Activated CD8-positive, alpha-beta T cell treated with anti-CD3 and anti-CD28 coated beads, Interleukin-2, amount 10 ng/mL, durations not matched to agents 7 days and 5 days (primary cell): ENCODE measurements at regions not wholly inside any gene's neighbourhood (a gene's known extent, or its start where the extent isn't known, plus 50 kb on each side); places are given as distances from the start of the nearest gene placed in this dataset.

Experiments used
- ATAC-seq: fragments of 150-1000 bp; cut with Tn5 transposase; one replicate; pipeline ENCODE4 v1.10.0; 2021; ENCODE audit warnings: moderate library complexity
- CTCF ChIA-PET: fragments of 350-600 bp; sonication (Branson Sonifier 250); formaldehyde crosslinking; loops from one replicate; lab custom pipeline; 2021; ENCODE audit warnings: antibody characterized with exemption; lab: Charles Lee
- POLR2A ChIA-PET: fragments of 350-600 bp; sonication (Branson Sonifier 250); formaldehyde crosslinking; loops from one replicate; lab custom pipeline; 2021; ENCODE audit warnings: antibody characterized with exemption; lab: Charles Lee
- DNase-seq: peaks from one replicate; pipeline ENCODE4 v3.0.0-alpha.2; 2020
- H3K27ac Mint-ChIP-seq: one replicate; pipeline ENCODE4 v1.8.0; 2021; ENCODE audit warnings: mild to moderate bottlenecking, mixed read lengths
- H3K27me3 Mint-ChIP-seq: one replicate; pipeline ENCODE4 v1.8.0; 2021; ENCODE audit warnings: low read depth, mixed read lengths
- H3K36me3 Mint-ChIP-seq: one replicate; pipeline ENCODE4 v1.8.0; 2021; ENCODE audit warnings: low read depth, mixed read lengths
- H3K4me1 Mint-ChIP-seq: one replicate; pipeline ENCODE4 v1.8.0; 2021; ENCODE audit warnings: low read depth, mixed read lengths
- H3K4me3 Mint-ChIP-seq: one replicate; pipeline ENCODE4 v1.8.0; 2021; ENCODE audit warnings: mild to moderate bottlenecking, mixed read lengths
- H3K9me3 Mint-ChIP-seq: one replicate; pipeline ENCODE4 v1.8.0; 2022; ENCODE audit warnings: mixed read lengths; ENCODE audit not compliant: insufficient read depth

- no peak overlapping the region for H3K27ac Mint-ChIP-seq
- no peak overlapping the region for H3K4me3 Mint-ChIP-seq
- ChIA-PET CTCF (no interaction called here), POLR2A (no interaction called here)
- H3K9me3 Mint-ChIP-seq, result no peaks in the 10 kb centered on the region
- H3K36me3 Mint-ChIP-seq, result no peaks in the 10 kb centered on the region
- no peak for DNase-seq
- H3K27me3 Mint-ChIP-seq, result no peaks in the 10 kb centered on the region
- H3K4me1 Mint-ChIP-seq, result peaks cover 2% of the 10 kb centered on the region
- ATAC-seq, result no peak
These were observed 281.7 kb upstream of the CD180 start for GRCh38 chr5:67478337-67478736.

GRCh38 chr5:67476995-67477394 is 280.4 kb upstream of the CD180 start:
- no peaks in the 10 kb centered on the region for H3K27me3 Mint-ChIP-seq
- peaks cover 2% of the 10 kb centered on the region for H3K4me1 Mint-ChIP-seq
- H3K9me3 Mint-ChIP-seq, result no peaks in the 10 kb centered on the region
- H3K36me3 Mint-ChIP-seq, result no peaks in the 10 kb centered on the region
- POLR2A ChIA-PET, result no interaction called here
- ATAC-seq (no peak), DNase-seq (no peak)
- H3K27ac Mint-ChIP-seq, result no peak overlapping the region
- no peak overlapping the region for H3K4me3 Mint-ChIP-seq
- CTCF ChIA-PET, result interaction anchor here (1.4 kb wide), 1 partner anchor 231 kb away, joined by 3 read pairs; no protein-coding TSS in a partner anchor

- H3K27ac Mint-ChIP-seq, result no peak overlapping the region
- CTCF ChIA-PET, result interaction anchor here (1.4 kb wide), 1 partner anchor 230 kb away, joined by 3 read pairs; no protein-coding TSS in a partner anchor
- POLR2A ChIA-PET, result no interaction called here
- H3K4me1 Mint-ChIP-seq, result peaks cover 2% of the 10 kb centered on the region
- no peak overlapping the region for H3K4me3 Mint-ChIP-seq
- no peak for DNase-seq
- no peaks in the 10 kb centered on the region for H3K27me3 Mint-ChIP-seq
- no peaks in the 10 kb centered on the region for H3K36me3 Mint-ChIP-seq
- no peak for ATAC-seq
- no peaks in the 10 kb centered on the region for H3K9me3 Mint-ChIP-seq
These were observed 279.9 kb upstream of the CD180 start for GRCh38 chr5:67476531-67476930.

GRCh38 chr5:67475489-67475888 is 278.9 kb upstream of the CD180 start:
- POLR2A ChIA-PET, result no interaction called here
- no peaks in the 10 kb centered on the region for H3K36me3 Mint-ChIP-seq
- DNase-seq, result no peak

GRCh38 chr5:67474597-67475238 is 278.1 kb upstream of the CD180 start:
- Mint-ChIP-seq H3K36me3 (no peaks in the 10 kb centered on the region), H3K4me1 (peaks cover 2% of the 10 kb centered on the region), H3K27ac (no peak overlapping the region), H3K9me3 (no peaks in the 10 kb centered on the region), H3K4me3 (no peak overlapping the region), H3K27me3 (no peaks in the 10 kb centered on the region)
- CTCF ChIA-PET, result no interaction called here
- no peak for ATAC-seq
- no peak for DNase-seq
- POLR2A ChIA-PET, result no interaction called here

More at GRCh38 chr5:67475489-67475888, 278.9 kb upstream of the CD180 start:
- no peak for ATAC-seq
- H3K9me3 Mint-ChIP-seq, result no peaks in the 10 kb centered on the region
- H3K4me1 Mint-ChIP-seq, result peaks cover 2% of the 10 kb centered on the region
- no peaks in the 10 kb centered on the region for H3K27me3 Mint-ChIP-seq
- CTCF ChIA-PET, result no interaction called here
- no peak overlapping the region for H3K4me3 Mint-ChIP-seq
- no peak overlapping the region for H3K27ac Mint-ChIP-seq

GRCh38 chr5:67467110-67467509 is 270.5 kb upstream of the CD180 start:
- H3K36me3 Mint-ChIP-seq, result no peaks in the 10 kb centered on the region
- ChIA-PET POLR2A (no interaction called here), CTCF (no interaction called here)
- no peak overlapping the region for H3K4me3 Mint-ChIP-seq
- no peak for DNase-seq
- H3K9me3 Mint-ChIP-seq, result no peaks in the 10 kb centered on the region
- no peaks in the 10 kb centered on the region for H3K27me3 Mint-ChIP-seq
- H3K4me1 Mint-ChIP-seq, result peaks cover 3% of the 10 kb centered on the region
- ATAC-seq, result no peak
- H3K27ac Mint-ChIP-seq, result no peak overlapping the region

- no peak overlapping the region for H3K4me3 Mint-ChIP-seq
- POLR2A ChIA-PET, result no interaction called here
- no peaks in the 10 kb centered on the region for H3K9me3 Mint-ChIP-seq
- no peaks in the 10 kb centered on the region for H3K36me3 Mint-ChIP-seq
- CTCF ChIA-PET, result no interaction called here
- H3K27me3 Mint-ChIP-seq, result no peaks in the 10 kb centered on the region
- DNase-seq (no peak), ATAC-seq (no peak)
- peaks cover 3% of the 10 kb centered on the region for H3K4me1 Mint-ChIP-seq
- H3K27ac Mint-ChIP-seq, result no peak overlapping the region
These were observed 269.1 kb upstream of the CD180 start for GRCh38 chr5:67465537-67466207.

- ChIA-PET POLR2A (no interaction called here), CTCF (no interaction called here)
- Mint-ChIP-seq H3K27ac (no peak overlapping the region), H3K4me1 (peaks cover 3% of the 10 kb centered on the region), H3K27me3 (no peaks in the 10 kb centered on the region), H3K9me3 (no peaks in the 10 kb centered on the region), H3K4me3 (no peak overlapping the region), H3K36me3 (no peaks in the 10 kb centered on the region)
- ATAC-seq (no peak), DNase-seq (no peak)
These were observed 265.5 kb upstream of the CD180 start for GRCh38 chr5:67462147-67462546.

- Mint-ChIP-seq H3K27ac (no peak overlapping the region), H3K4me1 (no peaks in the 10 kb centered on the region), H3K4me3 (no peak overlapping the region), H3K9me3 (no peaks in the 10 kb centered on the region), H3K27me3 (no peaks in the 10 kb centered on the region), H3K36me3 (no peaks in the 10 kb centered on the region)
- ATAC-seq (no peak), DNase-seq (no peak)
- ChIA-PET CTCF (interaction anchor here (1.0 kb wide), 1 partner anchor 73 kb away, joined by 3 read pairs; no protein-coding TSS in a partner anchor), POLR2A (no interaction called here)
These were observed 262.7 kb upstream of the CD180 start for GRCh38 chr5:67459253-67459652.

GRCh38 chr5:67455970-67456369 is 259.4 kb upstream of the CD180 start:
- CTCF ChIA-PET, result no interaction called here
- POLR2A ChIA-PET, result no interaction called here
- no peak for ATAC-seq
- H3K4me3 Mint-ChIP-seq, result no peak overlapping the region
- H3K27me3 Mint-ChIP-seq, result no peaks in the 10 kb centered on the region
- no peak overlapping the region for H3K27ac Mint-ChIP-seq
- no peak for DNase-seq
- H3K36me3 Mint-ChIP-seq, result no peaks in the 10 kb centered on the region
- H3K4me1 Mint-ChIP-seq, result no peaks in the 10 kb centered on the region
- no peaks in the 10 kb centered on the region for H3K9me3 Mint-ChIP-seq

GRCh38 chr5:67454957-67455561 is 258.5 kb upstream of the CD180 start:
- DNase-seq (no peak), ATAC-seq (no peak)
- Mint-ChIP-seq H3K36me3 (no peaks in the 10 kb centered on the region), H3K27ac (no peak overlapping the region), H3K27me3 (no peaks in the 10 kb centered on the region), H3K4me1 (no peaks in the 10 kb centered on the region), H3K4me3 (no peak overlapping the region), H3K9me3 (no peaks in the 10 kb centered on the region)
- CTCF ChIA-PET, result no interaction called here
- POLR2A ChIA-PET, result no interaction called here

- ChIA-PET POLR2A (no interaction called here), CTCF (no interaction called here)
- ATAC-seq (no peak), DNase-seq (no peak)
- Mint-ChIP-seq H3K9me3 (no peaks in the 10 kb centered on the region), H3K27me3 (no peaks in the 10 kb centered on the region), H3K27ac (no peak overlapping the region), H3K4me1 (no peaks in the 10 kb centered on the region), H3K36me3 (no peaks in the 10 kb centered on the region), H3K4me3 (no peak overlapping the region)
These were observed 256.7 kb upstream of the CD180 start for GRCh38 chr5:67453111-67453905.
